B cell (primary cell): ENCODE measurements at regions not wholly inside any gene's neighbourhood (a gene's known extent, or its start where the extent isn't known, plus 50 kb on each side); places are given as distances from the start of the nearest gene placed in this dataset.

Source experiments
- EZH2 ChIP-seq: IDR thresholded peaks from 2 replicates; pipeline ENCODE4 v1.6.1; 2012; ENCODE audit warnings: borderline replicate concordance, low read depth, mild to moderate bottlenecking, moderate library complexity, low read length; ENCODE audit not compliant: insufficient read depth, poor library complexity, severe bottlenecking
- TF ChIP-seq, protein P1 (sequence below): fragments of 200-600 bp; IDR thresholded peaks from one replicate; pipeline ENCODE4 v1.8.0; 2022; ENCODE audit warnings: antibody characterized with exemption, mild to moderate bottlenecking

DNA sequence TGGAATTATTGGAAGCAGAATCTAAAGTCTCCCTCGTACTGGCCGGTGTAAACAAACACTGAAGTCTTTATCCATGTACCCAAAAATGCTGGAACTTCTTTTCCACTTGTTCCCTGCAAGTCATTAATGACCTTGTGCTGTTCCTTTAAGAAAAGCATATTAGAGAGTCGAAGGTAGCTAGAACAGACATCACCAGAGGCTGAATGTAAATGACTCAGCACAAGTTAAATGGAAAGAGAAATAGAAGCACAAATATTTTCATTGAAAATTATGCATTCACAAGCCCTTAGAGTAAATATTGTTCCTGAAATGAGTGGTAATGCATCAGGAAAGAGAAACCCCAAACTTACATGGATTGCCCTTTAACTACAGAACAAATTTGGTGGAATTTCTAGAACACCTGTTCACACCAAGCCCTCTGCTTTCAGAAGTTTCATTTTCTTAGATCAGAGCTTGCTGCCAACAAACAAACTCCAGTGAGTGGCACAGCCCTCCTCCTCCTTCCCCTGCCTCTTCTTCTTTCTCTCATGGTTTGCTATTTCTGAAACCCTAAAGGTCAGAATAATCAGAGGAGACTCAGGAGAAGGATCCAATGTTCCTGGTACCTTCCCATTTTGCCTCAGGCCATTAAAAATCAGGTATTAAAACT lies 264.3 kb downstream of the TXNL1 start:
- TF ChIP-seq, protein P1, sequence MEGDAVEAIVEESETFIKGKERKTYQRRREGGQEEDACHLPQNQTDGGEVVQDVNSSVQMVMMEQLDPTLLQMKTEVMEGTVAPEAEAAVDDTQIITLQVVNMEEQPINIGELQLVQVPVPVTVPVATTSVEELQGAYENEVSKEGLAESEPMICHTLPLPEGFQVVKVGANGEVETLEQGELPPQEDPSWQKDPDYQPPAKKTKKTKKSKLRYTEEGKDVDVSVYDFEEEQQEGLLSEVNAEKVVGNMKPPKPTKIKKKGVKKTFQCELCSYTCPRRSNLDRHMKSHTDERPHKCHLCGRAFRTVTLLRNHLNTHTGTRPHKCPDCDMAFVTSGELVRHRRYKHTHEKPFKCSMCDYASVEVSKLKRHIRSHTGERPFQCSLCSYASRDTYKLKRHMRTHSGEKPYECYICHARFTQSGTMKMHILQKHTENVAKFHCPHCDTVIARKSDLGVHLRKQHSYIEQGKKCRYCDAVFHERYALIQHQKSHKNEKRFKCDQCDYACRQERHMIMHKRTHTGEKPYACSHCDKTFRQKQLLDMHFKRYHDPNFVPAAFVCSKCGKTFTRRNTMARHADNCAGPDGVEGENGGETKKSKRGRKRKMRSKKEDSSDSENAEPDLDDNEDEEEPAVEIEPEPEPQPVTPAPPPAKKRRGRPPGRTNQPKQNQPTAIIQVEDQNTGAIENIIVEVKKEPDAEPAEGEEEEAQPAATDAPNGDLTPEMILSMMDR, result no peak
- TF ChIP-seq EZH2, result no peak
